AG08396 (cell line): ENCODE measurements at regions not wholly inside any gene's neighbourhood (a gene's known extent, or its start where the extent isn't known, plus 50 kb on each side); places are given as distances from the start of the nearest gene placed in this dataset.

ENCODE experiments used
- DNase-seq: peaks from one replicate; pipeline ENCODE4 v3.0.0; 2012; ENCODE audit warnings: low spot score, mixed read lengths

DNA sequence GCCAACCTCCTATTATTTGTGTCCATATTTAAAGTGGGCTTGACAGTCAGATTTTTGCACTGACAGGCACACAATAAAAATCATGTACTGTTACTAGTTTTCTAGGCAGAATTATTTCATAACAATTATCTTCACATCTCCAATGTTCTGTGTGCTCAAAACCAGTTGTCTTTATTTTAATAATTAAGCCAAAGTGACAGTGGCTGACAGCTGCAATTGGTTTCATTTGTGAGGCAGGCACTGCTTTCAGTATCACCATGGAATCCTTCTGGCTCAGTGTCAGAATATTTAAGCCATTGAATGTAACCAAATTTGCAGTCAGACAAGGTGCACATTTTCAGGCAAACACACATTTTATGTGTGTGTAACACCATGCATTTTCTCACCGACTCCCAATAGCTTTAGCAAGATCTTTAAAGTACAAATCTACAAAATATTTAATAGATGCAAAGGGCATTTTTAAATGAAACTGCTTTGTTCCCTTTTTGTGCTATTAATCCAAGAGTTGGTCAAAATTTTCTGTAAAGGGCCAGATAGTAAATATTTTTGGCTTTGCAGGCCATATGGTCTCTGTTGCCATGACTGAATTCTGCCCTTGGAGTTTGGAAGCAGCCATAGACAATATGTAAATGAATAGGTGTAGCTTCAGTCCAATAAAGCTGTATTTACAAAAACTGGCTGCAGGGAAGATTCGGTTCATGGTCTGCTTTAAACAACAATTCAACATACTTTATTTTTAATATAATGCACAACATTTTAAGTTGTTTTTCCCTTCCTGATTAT lies 486.0 kb downstream of the KCNJ2 start:
- DNase-seq, result no peak

DNA sequence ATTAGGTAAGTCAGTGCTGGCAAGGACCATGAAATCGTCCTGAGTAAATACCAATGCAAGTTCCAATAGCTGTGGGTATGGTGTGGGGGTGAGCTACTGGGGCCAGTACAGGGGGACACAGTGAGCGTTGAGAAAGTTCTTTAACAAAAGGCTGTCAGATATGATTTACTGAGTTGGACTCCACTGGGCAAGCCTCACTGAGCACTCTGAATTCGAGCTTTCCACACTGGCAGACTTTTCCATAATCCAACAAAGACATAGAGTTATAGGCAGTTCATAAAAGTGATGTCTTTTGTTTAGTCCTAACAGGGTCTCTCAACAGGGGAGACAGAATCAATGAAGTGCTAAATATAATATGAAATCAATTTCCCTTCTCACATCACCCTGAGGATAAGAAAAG lies 489.0 kb downstream of the KCNJ2 start:
- DNase-seq, result no peak

DNA sequence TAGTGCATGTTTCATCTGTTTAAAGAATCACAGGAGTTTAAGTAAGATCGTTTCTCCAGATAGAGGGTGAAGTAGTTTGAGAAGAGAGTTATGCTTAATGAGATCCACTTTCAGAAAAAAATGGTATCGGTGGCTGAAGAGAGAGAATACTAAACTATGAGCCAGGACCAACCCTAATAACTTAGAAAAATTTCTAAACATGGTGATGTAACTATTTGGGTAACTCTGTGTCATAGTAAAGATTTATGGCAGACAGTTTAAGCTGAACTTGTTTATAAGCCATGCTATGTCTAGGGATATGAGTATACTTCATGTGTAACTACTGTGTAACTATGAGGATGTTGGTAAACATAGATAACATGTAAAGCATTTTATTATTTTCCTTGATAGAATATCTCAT lies 489.5 kb downstream of the KCNJ2 start:
- no peak for DNase-seq

DNA sequence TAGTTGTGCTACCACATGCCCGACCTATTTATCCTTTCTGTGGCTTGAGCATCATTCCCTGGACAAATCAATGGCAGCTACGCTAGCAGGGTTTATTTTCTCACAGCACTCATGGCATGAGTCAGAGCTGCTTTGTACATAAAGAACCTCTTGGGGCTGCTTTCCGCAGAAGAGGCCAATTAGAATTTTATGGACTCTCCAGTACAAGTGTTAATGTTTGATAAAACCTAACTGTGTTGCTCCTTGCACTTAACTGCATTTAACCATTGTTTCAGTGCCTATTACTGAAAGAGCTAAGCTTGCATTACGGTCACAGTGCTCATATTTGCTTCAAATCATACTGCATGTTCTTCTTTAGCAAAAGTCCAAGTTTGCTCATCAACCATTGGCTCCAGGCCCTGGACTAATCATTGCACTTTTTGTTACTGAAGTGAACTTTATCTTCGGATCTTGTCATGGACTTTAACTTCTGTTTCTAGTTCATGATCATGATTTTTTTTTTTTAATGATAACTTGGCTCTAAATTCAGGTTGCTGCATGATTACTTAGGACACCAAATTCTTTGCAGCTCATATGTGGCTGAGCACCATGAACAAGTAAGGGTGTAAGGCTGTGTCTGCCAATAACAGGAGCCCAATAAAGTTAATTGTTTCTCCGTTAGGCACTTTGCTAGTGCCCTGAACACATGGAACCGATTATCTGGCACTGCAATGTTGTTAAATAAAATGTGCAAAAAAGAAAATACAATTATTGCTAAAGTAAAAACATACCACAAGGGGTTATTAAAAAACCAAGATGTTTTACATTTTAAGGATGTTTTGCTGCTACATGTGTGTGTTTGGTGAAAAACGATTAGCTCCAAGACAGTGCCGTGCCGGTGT lies 492.2 kb downstream of the KCNJ2 start:
- no peak for DNase-seq

DNA sequence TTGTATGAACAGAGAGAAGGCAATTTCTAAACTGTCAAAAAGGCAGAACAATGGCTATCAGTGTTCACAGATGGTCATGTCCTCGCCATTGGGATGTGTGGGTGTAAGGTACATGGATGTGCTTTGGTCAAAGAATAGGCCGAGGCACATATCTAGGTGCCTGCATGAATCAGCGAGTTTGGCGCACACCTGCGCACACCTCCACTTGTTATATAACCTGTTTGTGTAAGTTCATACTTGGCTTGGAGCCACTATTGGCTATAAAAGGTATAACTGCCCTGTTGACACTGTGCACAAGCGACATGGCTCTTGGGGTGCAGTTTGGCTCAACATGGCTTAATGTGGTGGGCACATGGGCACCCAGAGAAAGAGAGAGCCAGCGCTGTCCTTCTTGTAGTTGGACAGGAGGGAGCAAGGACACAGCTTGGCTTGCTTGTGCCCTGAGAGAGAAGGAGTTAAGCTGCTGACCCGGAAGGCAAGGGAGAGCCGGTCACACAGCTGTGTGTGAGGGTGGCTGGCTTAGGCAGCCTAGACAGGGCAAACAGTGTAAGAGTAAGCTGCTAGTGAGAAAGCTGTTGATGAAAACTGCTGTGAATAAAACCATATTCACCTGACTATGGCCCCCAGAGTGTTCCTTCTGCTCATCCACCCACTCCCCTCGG lies 499.1 kb downstream of the KCNJ2 start:
- no peak for DNase-seq

DNA sequence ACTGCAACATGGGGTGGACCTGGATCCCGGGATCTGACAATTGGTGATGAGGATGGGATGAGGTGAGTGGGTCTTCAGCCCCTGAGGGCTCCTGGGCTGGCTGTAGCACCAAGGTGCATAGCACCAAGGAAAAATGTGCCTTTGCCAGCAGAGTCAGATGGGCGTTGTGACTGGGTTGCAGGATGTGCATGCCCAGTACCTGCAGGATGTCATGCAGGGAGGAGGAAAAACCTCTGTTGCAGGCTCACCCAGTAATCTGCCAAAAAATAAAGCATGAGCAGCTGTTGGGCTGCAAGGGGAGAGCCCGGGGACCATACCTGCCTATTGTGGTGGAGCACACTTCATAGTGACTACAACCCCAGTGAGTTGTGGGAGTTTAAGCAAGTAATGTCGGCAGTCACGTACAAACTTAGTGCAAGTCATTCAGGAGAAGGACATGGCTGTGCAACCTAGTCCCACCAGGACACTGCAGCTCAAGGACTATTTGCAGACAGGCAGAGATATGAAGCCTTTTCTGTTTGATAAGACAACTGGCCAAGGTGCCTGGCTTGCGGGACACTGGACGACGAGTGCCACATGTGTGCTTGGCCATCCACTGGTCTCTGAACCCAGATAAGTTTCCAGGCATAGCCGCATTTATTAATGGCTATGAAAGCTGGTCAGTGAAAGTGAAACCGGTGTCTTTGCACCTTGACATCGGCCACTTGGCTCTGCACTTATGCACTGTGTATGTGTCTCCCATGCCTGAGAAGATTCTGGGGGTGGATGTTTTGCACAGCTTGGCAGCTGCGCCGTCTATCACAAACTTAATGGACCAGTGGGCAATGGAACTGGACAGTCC lies 499.8 kb downstream of the KCNJ2 start:
- no peak for DNase-seq

DNA sequence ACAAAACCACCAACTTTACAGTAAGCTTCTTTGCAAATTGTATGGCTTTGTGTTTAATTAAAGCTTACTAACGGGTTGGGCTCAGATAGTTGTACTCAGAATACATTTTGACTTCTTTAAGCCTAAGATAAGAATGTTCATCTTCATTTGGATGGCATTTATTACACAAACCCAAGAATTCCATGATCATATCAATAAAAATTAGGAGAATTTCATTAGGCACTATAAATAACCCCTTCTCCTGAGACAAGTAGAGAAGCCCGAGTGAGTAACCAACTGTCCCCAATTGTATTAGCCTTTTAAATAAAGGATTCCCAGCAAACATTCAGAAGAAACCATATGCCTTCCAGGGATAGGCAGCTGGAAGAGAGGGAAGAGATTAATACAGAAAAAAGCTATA lies 504.7 kb downstream of the KCNJ2 start:
- no peak for DNase-seq

DNA sequence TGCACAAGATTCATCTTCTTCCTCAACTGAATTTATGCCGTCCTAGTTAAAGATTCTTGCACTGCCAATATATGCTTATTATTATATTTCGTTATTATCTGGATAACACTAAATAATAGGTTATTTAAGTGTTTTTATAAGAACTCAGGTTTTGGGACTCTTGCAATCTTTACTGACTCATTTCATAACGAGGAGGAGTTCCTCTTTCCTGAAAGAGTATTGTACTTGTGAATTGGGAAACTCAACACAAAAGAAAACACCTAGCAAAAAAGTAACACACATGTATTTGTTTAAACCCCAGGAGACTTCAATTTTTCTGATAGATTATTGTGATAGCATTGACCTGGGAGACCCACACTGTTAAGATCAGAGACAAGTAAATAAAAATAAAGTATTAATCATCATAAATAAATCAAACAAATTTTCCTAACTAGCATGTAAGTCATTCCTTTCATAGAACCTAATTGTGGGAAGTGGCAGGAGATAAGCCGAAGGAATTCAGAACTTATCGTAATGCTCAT lies 505.8 kb downstream of the KCNJ2 start:
- DNase-seq, result no peak

DNA sequence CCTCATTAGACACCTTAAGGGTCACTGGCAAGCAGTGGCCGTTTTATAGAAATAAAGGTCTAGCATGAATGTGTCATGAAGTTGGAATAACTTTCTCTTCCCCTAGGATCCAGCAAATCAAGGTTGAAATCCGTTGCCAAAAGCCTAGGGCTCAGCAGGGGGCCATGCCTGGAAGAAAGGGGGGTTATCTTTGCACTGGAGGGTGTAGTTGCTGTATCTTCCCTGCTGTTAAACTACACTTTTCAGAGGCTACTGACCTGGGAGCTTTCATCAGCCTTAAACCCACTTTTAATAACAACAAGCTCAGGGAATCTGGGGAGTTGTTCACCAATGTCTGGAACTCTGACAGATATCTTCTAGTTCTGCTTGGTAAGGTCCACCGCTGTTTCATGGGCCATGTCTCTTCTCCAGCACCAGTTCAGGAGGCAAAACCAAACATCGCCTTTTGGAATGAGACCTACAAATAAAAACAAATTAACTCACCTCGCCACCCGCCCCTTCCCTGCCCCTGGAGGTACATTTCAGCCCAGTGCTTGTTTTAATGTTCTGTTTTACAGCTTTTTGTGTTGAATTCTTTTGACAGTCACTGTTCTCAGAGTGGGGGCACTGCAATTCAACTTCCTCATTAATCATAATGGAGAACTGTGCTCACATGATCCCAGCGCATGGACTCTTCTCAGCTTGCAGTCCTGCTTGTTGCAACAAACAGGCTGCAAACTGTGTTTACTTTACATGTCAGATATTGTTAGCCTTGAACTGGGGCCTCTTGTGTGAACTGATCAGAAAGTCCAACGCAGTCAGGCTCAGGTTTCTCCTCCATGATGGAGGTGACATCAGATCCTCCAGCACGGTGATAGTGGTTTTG lies 508.7 kb downstream of the KCNJ2 start:
- DNase-seq, result no peak

DNA sequence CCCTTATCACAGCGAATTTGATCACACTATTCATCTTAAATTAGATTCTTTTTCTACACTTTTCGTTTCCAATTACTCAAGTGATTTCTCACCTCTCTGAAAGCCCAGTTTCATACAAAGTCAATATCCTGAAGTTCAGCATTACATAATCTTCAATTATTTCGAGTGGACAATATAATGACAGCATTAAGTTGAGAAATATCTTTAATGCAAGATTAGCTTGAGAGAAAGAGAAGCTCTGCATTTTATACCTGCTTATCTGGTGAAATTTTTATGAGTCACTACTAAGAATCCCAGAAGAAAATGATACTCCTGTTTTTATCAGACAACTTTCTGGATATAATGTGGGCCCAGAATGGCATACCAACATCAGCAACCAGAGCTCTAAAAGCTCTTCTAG lies 509.6 kb downstream of the KCNJ2 start:
- DNase-seq, result no peak

DNA sequence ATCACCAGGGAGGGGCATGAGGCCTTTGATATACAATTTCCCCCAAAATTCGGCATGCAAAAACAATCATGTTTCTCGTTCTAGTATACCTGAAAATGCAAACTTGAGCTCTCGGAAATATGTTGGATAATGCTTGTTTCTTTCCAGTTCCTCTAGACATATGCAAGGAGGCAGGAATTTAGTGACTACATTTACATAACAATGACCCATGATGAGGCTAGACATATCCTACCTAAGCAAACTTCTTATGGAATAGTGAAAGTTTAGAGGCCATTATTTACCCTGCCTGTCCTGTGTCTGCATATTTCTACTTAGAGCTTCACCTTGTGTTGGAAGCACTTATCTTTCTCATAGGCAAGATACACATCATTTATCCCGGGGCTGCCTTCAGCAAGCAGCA lies 514.6 kb downstream of the KCNJ2 start:
- DNase-seq, result no peak

DNA sequence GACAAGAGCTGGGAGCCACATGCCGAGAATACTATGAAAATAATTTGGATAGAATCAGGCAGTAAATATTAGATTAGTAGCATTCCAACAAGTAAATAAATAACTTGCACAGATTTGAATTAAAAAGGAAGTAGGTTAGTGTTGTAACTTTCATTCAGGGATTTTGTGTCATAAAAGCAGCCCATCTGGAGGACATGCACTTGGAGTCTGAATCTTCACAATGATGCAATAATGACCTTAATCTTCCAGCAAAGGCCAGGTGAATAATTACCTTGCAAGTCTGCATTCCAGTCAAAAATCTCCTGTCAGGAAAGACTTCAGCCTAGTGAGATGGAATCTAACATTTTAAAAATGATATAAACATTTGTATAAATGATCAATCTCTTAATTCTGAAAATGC lies 518.1 kb downstream of the KCNJ2 start:
- no peak for DNase-seq

DNA sequence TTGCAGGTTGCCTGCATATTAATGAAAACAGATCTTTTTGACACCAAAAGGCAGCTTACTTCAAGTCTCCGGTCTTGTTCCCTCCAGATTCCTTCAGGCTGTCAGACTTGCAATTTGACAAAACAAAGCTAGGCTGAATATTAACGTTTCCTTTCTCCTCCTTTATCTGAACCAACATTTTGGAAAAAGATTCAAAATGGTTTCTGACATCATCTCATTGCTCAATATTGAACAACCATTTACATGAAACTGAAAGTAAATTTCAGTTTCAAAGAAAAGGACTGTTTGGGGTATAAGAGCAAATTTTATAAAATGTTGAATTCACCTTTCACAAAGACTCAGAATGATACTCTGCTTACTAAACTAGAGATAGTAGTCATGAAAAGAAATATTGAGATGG lies 521.8 kb downstream of the KCNJ2 start:
- no peak for DNase-seq

DNA sequence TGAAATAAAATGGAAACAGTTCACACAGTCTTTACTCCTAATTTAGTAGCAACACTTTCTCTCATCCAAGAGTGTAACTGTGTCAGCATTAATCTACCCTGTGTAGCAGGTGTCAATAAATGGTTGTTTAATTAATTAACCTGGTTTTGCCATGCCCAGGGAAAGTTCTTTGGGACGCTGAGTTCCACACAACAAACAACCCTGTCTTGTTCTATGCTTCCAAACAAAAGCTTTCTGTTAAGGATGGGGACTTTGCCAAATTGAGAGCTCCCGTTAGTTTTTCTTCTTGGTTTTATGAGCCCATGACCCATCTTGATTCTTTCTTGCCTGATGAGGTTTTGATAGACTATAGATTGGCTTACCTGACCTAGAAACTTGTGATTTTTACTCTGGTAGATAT lies 530.1 kb downstream of the KCNJ2 start:
- DNase-seq, result no peak

DNA sequence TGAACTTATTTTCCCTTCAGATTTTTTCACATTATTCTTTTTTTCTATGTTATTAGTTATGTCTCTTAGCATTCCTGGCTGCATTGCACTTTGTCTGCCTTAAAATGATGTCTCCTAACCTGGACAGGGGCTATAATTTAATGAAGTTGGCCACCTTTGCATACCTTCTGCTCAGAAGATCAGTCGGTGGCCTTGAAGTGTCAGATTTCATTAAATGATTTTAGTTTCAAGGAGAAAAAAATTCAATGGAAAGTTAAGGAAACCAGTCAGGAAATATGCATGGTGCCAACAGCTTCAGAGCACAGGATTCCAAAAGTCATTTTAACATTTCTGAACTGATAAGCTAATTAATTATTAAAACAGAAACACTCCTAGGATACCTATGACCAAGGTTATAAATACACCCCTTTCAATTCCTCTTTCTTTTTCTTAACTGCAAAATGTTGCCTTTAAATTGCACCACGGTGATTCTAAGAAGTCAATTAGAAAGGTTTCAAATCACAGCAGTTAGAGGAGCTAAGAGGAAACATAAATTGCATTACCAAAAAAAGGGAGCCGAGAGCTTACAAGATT lies 533.4 kb downstream of the KCNJ2 start:
- DNase-seq, result no peak

DNA sequence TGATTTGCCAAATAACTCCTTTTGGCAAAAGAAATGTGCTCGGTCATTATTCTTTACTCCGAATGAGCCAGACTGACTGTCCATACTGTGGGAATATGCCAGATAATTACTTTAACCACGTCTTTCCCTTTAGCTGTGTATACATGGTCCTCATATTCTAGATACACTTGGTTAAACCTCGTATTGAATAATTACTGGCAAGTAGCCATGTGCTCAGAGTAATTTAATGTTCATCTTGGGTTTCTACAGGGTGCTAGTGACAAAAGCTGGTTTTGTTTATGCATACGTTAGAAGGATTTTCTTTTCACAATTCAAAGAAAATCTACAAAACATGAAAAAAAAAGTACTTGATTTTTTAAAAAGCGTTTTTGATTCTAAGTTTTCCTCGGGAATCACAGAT lies 540.3 kb downstream of the KCNJ2 start:
- DNase-seq, result no peak

DNA sequence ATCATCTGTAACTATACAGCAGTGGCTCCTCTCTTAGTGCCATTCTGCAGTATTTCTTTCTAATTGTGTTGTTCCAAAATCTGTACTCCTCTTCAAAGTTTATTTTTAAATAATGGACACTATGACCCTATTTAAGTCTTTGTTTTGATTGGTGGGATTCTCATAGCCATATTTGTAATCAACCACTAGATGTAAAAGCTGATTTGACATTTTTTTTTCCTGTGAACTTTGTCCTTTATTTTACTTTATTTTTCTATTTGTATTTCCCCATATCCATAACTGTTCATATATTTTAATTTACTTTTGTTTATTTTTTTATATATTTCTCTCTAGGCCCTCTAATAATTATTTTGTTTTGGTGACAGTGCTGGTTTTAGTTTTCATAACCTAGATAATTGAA lies 544.4 kb downstream of the KCNJ2 start:
- no peak for DNase-seq

DNA sequence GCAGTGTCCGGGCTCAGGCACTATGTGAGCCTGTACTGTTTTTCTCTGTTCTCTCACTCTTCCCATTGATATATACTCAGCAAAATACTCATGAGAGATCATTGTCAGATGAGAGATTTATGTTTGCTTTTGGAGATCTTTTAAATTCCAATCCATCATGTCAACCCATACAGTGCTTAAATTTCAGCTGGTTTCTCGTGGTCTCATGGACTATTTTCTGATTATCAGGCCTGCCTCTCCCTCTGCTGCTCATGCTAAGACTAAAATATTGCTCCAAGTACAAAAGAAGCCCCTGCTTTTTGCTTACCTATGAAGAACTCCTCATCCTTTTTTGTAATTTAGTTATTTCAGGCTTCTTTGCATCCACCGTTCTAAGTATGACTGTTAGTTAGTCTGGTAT lies 547.2 kb downstream of the KCNJ2 start:
- DNase-seq, result no peak

DNA sequence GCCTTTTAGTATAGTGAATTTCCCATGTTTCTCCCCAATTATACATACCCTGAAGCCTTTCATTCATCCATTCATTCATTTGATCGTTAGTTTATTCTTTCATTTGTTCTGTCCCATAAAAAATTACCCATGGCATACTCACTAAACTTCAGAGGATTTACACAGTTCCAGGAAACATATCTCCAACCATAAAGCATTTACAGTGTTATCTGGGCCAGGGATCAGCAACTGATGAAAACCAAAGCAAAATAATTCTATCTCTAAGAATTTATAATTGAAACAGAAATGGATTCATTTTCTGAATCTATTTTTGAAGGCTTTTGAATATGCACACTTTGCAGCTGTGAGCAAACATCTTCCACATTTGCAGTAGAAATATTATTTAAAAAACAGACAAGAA lies 547.7 kb downstream of the KCNJ2 start:
- DNase-seq, result no peak

DNA sequence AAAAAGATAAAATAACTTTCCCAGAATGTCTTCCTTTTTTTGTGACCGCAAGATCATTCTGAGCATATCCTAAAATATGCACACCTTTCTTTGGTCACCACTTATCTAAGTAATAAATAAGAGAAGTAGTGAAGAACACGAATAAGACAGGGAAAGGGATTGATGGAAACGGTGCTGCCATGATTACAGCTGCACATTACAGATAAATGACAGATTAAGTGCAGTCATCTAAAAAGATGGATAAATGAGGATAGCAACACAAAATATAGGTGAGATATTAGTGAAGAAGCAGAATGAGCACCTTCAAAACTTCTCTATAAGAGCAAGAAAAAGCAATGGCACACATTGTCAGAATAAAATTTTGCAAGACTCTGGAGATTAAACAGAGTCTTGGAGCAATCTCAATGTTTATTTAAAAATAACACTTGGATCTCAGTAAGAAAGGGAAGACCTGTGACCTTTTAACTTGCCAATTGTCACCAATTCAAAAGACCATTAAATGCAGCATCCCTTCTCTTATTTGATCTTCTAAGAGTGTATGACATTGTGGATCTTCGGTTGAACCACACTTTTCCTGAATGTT lies 567.1 kb downstream of the KCNJ2 start:
- DNase-seq, result no peak
